PC-3 (cell line): ENCODE measurements at regions not wholly inside any gene's neighbourhood (a gene's known extent, or its start where the extent isn't known, plus 50 kb on each side); places are given as distances from the start of the nearest gene placed in this dataset.

ENCODE experiments used
- ATAC-seq: fragments of 200-7000 bp; cut with Tn5 transposase; 2 replicates; pipeline ENCODE4 v1.9.1; 2020; ENCODE audit warnings: mild to moderate bottlenecking, moderate library complexity
- BruUV-seq: library from RNA; stranded (reverse); fragments of 400-500 nt; replicated peaks from 2 replicates; lab custom pipeline; 2021; lab: Mats Ljungman, UMichigan
- CTCF ChIA-PET: fragments of 300-600 bp; sonication (Branson Sonifier 250); formaldehyde crosslinking; loops from one replicate; lab custom pipeline; 2022; ENCODE audit warnings: antibody characterized with exemption; lab: Charles Lee
- POLR2A ChIA-PET: fragments of 300-600 bp; sonication (Branson Sonifier 250); formaldehyde crosslinking; loops from one replicate; lab custom pipeline; 2022; ENCODE audit warnings: antibody characterized with exemption; ENCODE audit not compliant: unreplicated experiment; lab: Charles Lee
- DNase-seq: peaks from one replicate; pipeline ENCODE4 v3.0.0-alpha.2; 2015
- H2AFZ ChIP-seq: fragments of 300-600 bp; sonication (generic); 2 replicates; pipeline ENCODE4 v1.6.0; 2016; ENCODE audit warnings: antibody characterized with exemption, low read length
- H3F3A ChIP-seq: fragments of 300-600 bp; sonication (generic); one replicate; pipeline ENCODE4 v1.6.0; 2017; ENCODE audit warnings: antibody characterized with exemption, low read length, control low read depth, mild to moderate bottlenecking; ENCODE audit not compliant: unreplicated experiment
- H3K27ac ChIP-seq: fragments of 300-600 bp; sonication (generic); 2 replicates; pipeline ENCODE4 v1.5.1; 2016; ENCODE audit warnings: mild to moderate bottlenecking, low read length
- H3K27me3 ChIP-seq: fragments of 300-600 bp; sonication (generic); 2 replicates; pipeline ENCODE4 v1.6.1; 2016; ENCODE audit warnings: low read length, mixed read lengths
- H3K36me3 ChIP-seq: fragments of 300-600 bp; sonication (generic); 2 replicates; pipeline ENCODE4 v1.6.1; 2016; ENCODE audit warnings: low read depth, mixed run types, low read length, mixed read lengths
- H3K4me1 ChIP-seq: fragments of 300-600 bp; sonication (generic); 2 replicates; pipeline ENCODE4 v1.5.1; 2016; ENCODE audit warnings: low read length; ENCODE audit not compliant: insufficient read depth
- H3K4me2 ChIP-seq: fragments of 300-600 bp; sonication (generic); 2 replicates; pipeline ENCODE4 v1.6.0; 2016; ENCODE audit warnings: low read length
- H3K4me3 ChIP-seq: fragments of 300-600 bp; sonication (generic); 2 replicates; pipeline ENCODE4 v1.5.1; 2016; ENCODE audit warnings: mild to moderate bottlenecking, low read length, mixed read lengths
- H3K79me2 ChIP-seq: fragments of 300-600 bp; sonication (generic); 2 replicates; pipeline ENCODE4 v1.6.1; 2017; ENCODE audit warnings: low read length, mixed read lengths
- H3K9ac ChIP-seq: fragments of 300-600 bp; sonication (generic); 2 replicates; pipeline ENCODE4 v1.6.0; 2016; ENCODE audit warnings: mild to moderate bottlenecking, low read length
- H3K9me2 ChIP-seq: fragments of 300-600 bp; sonication (generic); replicated peaks from 2 replicates; pipeline ENCODE4 v1.6.1; 2016; ENCODE audit warnings: mixed run types, low read length, mixed read lengths
- H3K9me3 ChIP-seq: fragments of 300-600 bp; sonication (generic); 2 replicates; pipeline ENCODE4 v1.6.1; 2016; ENCODE audit warnings: low read length, mixed read lengths
- H4K20me1 ChIP-seq: fragments of 300-600 bp; sonication (generic); 2 replicates; pipeline ENCODE4 v1.6.1; 2016; ENCODE audit warnings: low read length, mixed read lengths
- CTCF ChIP-seq: fragments of 300-600 bp; sonication (generic); conservative IDR thresholded peaks from 2 replicates; pipeline ENCODE4 v1.5.1; 2017; ENCODE audit warnings: antibody characterized with exemption, low read depth, mild to moderate bottlenecking, low read length
- EZH2 ChIP-seq: fragments of 300-600 bp; sonication (generic); IDR thresholded peaks from one replicate; pipeline ENCODE4 v1.6.1; 2017; ENCODE audit warnings: antibody characterized with exemption, mild to moderate bottlenecking, low read length; ENCODE audit not compliant: unreplicated experiment
- EZH2phosphoT487 ChIP-seq: fragments of 300-600 bp; sonication (generic); IDR thresholded peaks from 2 replicates; pipeline ENCODE4 v1.6.1; 2018; ENCODE audit warnings: mild to moderate bottlenecking, antibody characterized with exemption, low read length, borderline replicate concordance
- intact Hi-C: fragments of 100-400 bp; cut with micrococcal nuclease; formaldehyde crosslinking; loops from 2 replicates; pipeline ENCODE4 v1.9.0; 2023

- H3K79me2 ChIP-seq = no peaks in the 10 kb centered on the region
- H3K4me3 ChIP-seq = no peak overlapping the region
- H3K36me3 ChIP-seq = no peaks in the 10 kb centered on the region
- no peaks in the 10 kb centered on the region for H4K20me1 ChIP-seq
- H3K9me3 ChIP-seq = no peaks in the 10 kb centered on the region
- POLR2A ChIA-PET = no interaction called here
- no peak overlapping the region for H2AFZ ChIP-seq
- peaks cover 24% of the 10 kb centered on the region for H3K4me1 ChIP-seq
- no peaks in the 10 kb centered on the region for H3F3A ChIP-seq
- no peaks in the 10 kb centered on the region for H3K9me2 ChIP-seq
- no peak overlapping the region for H3K9ac ChIP-seq
- H3K27ac ChIP-seq = no peak overlapping the region
- CTCF ChIA-PET = no interaction called here
- intact Hi-C loops = no loop called here
- H3K27me3 ChIP-seq = no peaks in the 10 kb centered on the region
- TF ChIP-seq CTCF (no peak), EZH2phosphoT487 (no peak), EZH2 (no peak)
- ATAC-seq (no peak), DNase-seq (no peak)
- no peak overlapping the region for H3K4me2 ChIP-seq
- no TSS peak for BruUV-seq
These were observed 524.1 kb upstream of the JAG1 start for GRCh38 chr20:11197851-11198250.

- peak; percentile 17 for DNase-seq
- ATAC-seq = peak; percentile 21; the same call in 1 of the 2 replicates
- Histone ChIP-seq H2AFZ (no peak overlapping the region), H3K9me2 (no peaks in the 10 kb centered on the region), H3K36me3 (no peaks in the 10 kb centered on the region), H3K4me2 (0 out of 2 replicates have a peak overlapping the region, but pooled peaks have one; percentile 9), H3K4me3 (no peak overlapping the region), H3K27ac (no peak overlapping the region), H3K27me3 (no peaks in the 10 kb centered on the region), H3K4me1 (peaks cover 30% of the 10 kb centered on the region), H3F3A (no peaks in the 10 kb centered on the region), H3K9ac (no peak overlapping the region), H4K20me1 (no peaks in the 10 kb centered on the region), H3K79me2 (no peaks in the 10 kb centered on the region), H3K9me3 (no peaks in the 10 kb centered on the region)
- intact Hi-C loops = loop anchor here (10.0 kb wide), 1 partner anchor 336 kb away; no protein-coding TSS in a partner anchor
- CTCF ChIA-PET = interaction anchor here (0.6 kb wide), 1 partner anchor 67 kb away, joined by 4 read pairs; no protein-coding TSS in a partner anchor
- no TSS peak for BruUV-seq
- POLR2A ChIA-PET = no interaction called here
- TF ChIP-seq EZH2phosphoT487 (no peak), EZH2 (no peak), CTCF (no peak)
These were observed 526.6 kb upstream of the JAG1 start for GRCh38 chr20:11200423-11200822.
